IPS-20b (cell line): ENCODE measurements at regions not wholly inside any gene's neighbourhood (a gene's known extent, or its start where the extent isn't known, plus 50 kb on each side); places are given as distances from the start of the nearest gene placed in this dataset.
"Not testable (repeated sequence)": the region's sequence is repeated elsewhere in the genome, so short reads cannot be mapped to it uniquely, and the experiment has no call there.

Source experiments
- H3K27ac ChIP-seq: one replicate; pipeline ENCODE4 v1.5.1; 2013; ENCODE audit warnings: low read length
- H3K27me3 ChIP-seq: 2 replicates; pipeline ENCODE4 v1.6.1; 2013; ENCODE audit warnings: mild to moderate bottlenecking, low read length, inconsistent platforms; ENCODE audit not compliant: insufficient read depth
- H3K36me3 ChIP-seq: 2 replicates; pipeline ENCODE4 v1.6.1; 2013; ENCODE audit warnings: low read depth, mild to moderate bottlenecking, inconsistent platforms, low read length, moderate library complexity; ENCODE audit not compliant: insufficient read depth
- H3K4me1 ChIP-seq: 2 replicates; pipeline ENCODE4 v1.6.1; 2013; ENCODE audit warnings: mild to moderate bottlenecking, control low read depth, inconsistent platforms, low read length, moderate library complexity; ENCODE audit not compliant: insufficient read depth
- H3K4me3 ChIP-seq: 2 replicates; pipeline ENCODE4 v1.5.1; 2013; ENCODE audit warnings: mild to moderate bottlenecking, low read length, inconsistent platforms
- H3K9ac ChIP-seq: 2 replicates; pipeline ENCODE4 v1.6.1; 2013; ENCODE audit warnings: low read depth, mild to moderate bottlenecking, inconsistent platforms, low read length, moderate library complexity
- H3K9me3 ChIP-seq: 2 replicates; pipeline ENCODE4 v1.6.1; 2013; ENCODE audit warnings: mild to moderate bottlenecking, low read depth, low read length, inconsistent platforms; ENCODE audit not compliant: insufficient read depth

- Histone ChIP-seq H3K4me3 (no peak overlapping the region), H3K27me3 (no peaks in the 10 kb centered on the region), H3K9ac (no peak overlapping the region), H3K27ac (no peak overlapping the region), H3K9me3 (peaks cover 3% of the 10 kb centered on the region; the same call in 1 of the 2 replicates), H3K4me1 (no peaks in the 10 kb centered on the region), H3K36me3 (no peaks in the 10 kb centered on the region)
Measured at GRCh38 chr20:2221921-2222320, 73.9 kb upstream of the TGM3 start.

- Histone ChIP-seq H3K4me1 (no peaks in the 10 kb centered on the region), H3K36me3 (no peaks in the 10 kb centered on the region), H3K9me3 (peaks cover 3% of the 10 kb centered on the region; the same call in 1 of the 2 replicates), H3K27ac (no peak overlapping the region), H3K9ac (no peak overlapping the region), H3K27me3 (no peaks in the 10 kb centered on the region), H3K4me3 (no peak overlapping the region)
Measured at GRCh38 chr20:2223558-2224367, 72.0 kb upstream of the TGM3 start.

DNA sequence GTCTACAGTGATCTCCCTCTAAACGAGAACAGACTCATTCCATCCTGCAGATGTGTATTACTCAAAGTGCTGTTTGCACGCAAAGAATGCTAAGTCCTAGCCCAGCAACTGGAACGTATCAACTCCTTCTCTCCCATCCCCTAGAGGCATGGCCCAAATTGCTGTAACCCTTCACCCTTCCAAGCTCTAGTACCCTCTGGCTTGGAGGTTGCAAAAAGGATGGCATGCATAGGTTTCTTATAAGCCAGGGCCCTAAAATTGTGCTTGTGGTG lies 71.5 kb upstream of the TGM3 start:
- H3K27me3 ChIP-seq, result no peaks in the 10 kb centered on the region
- H3K27ac ChIP-seq, result no peak overlapping the region
- no peak overlapping the region for H3K4me3 ChIP-seq
- no peak overlapping the region for H3K9ac ChIP-seq
- H3K36me3 ChIP-seq, result no peaks in the 10 kb centered on the region
- no peaks in the 10 kb centered on the region for H3K4me1 ChIP-seq
- H3K9me3 ChIP-seq, result peaks cover 3% of the 10 kb centered on the region; the same call in 1 of the 2 replicates

DNA sequence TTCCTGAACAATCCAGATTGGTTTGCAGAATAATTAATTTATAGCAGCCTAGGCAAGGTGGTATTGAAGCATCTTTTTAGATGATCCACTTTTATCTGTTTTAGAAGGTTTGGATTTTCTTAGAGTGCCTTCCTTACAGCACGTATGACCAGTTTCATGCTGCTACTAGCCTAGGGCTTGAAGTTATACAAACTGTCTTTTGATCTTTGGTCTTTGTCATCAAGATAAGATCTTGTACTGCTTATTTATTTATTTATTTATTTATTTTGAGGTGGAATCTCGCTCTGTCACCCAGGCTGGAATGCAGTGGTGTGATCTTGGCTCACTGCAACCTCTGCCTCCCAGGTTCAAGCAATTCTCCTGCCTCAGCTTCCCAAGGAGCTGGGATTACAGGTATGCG lies 68.5 kb upstream of the TGM3 start:
- H3K9ac ChIP-seq, H3K27ac ChIP-seq, H3K4me3 ChIP-seq: not testable (repeated sequence)

GRCh38 chr20:2227861-2228260 lies 67.9 kb upstream of the TGM3 start:
- Histone ChIP-seq H3K36me3 (no peaks in the 10 kb centered on the region), H3K27ac (no peak overlapping the region), H3K4me1 (no peaks in the 10 kb centered on the region), H3K4me3 (no peak overlapping the region), H3K9me3 (no peaks in the 10 kb centered on the region), H3K9ac (no peak overlapping the region), H3K27me3 (no peaks in the 10 kb centered on the region)

More for the DNA sequence above, 68.5 kb upstream of the TGM3 start:
- H3K27me3 ChIP-seq, H3K4me1 ChIP-seq, H3K9me3 ChIP-seq, H3K36me3 ChIP-seq: not testable (repeated sequence)

GRCh38 chr20:2228926-2229325 lies 66.9 kb upstream of the TGM3 start:
- no peaks in the 10 kb centered on the region for H3K4me1 ChIP-seq
- no peak overlapping the region for H3K9ac ChIP-seq
- H3K27me3 ChIP-seq, result no peaks in the 10 kb centered on the region

DNA sequence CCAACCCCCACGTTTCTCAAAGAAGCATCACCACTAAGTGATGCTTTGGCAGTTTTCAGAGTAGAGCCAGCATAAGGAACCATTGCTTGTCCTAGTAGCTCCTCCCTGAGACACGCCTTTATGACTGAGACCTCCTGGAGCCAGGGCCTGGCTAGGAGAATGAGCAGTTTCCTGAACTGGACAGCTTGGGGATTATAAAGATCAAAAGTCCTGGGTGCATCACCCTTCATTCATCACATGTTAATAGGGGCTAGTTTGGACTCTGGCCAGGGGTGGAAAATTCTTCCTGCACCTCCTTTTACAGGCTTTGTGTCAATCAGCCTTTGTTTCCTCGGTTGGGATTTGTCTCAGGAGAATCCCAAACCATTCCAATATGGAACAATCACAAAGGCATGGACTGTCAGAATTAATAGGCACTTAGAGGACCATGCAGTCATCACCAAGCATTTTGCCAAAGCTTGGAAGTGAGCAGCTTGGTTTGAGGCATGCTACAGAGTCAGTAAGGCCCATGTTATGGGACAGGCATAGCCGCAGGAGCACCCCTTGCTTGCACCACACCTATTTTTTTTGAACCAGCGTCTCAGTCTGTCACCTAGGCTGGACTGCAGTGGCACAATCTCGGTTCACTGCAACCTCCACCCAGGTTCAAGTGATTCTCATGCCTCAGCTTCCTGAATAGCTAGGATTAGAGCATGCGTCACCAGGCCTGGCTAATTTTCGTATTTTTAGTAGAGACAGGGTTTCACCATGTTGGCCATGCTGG lies 64.9 kb upstream of the TGM3 start:
- no peak overlapping the region for H3K27ac ChIP-seq

More at GRCh38 chr20:2228926-2229325, 66.9 kb upstream of the TGM3 start:
- no peaks in the 10 kb centered on the region for H3K9me3 ChIP-seq
- H3K36me3 ChIP-seq, result no peaks in the 10 kb centered on the region
- no peak overlapping the region for H3K27ac ChIP-seq
- no peak overlapping the region for H3K4me3 ChIP-seq

GRCh38 chr20:2231701-2232100 lies 64.1 kb upstream of the TGM3 start:
- peaks cover 16% of the 10 kb centered on the region; the same call in 1 of the 2 replicates for H3K4me1 ChIP-seq
- H3K9ac ChIP-seq, result no peak overlapping the region
- H3K9me3 ChIP-seq, result no peaks in the 10 kb centered on the region
- H3K27me3 ChIP-seq, result no peaks in the 10 kb centered on the region
- no peaks in the 10 kb centered on the region for H3K36me3 ChIP-seq
- no peak overlapping the region for H3K27ac ChIP-seq
- H3K4me3 ChIP-seq, result no peak overlapping the region

More for the DNA sequence above, 64.9 kb upstream of the TGM3 start:
- H3K4me3 ChIP-seq, result no peak overlapping the region
- no peak overlapping the region for H3K9ac ChIP-seq
- no peaks in the 10 kb centered on the region for H3K9me3 ChIP-seq
- H3K36me3 ChIP-seq, result no peaks in the 10 kb centered on the region
- H3K4me1 ChIP-seq, result peaks cover 16% of the 10 kb centered on the region; the same call in 1 of the 2 replicates
- no peaks in the 10 kb centered on the region for H3K27me3 ChIP-seq

GRCh38 chr20:2234598-2235191 lies 61.1 kb upstream of the TGM3 start:
- Histone ChIP-seq H3K9ac (no peak overlapping the region), H3K27ac (no peak overlapping the region), H3K36me3 (no peaks in the 10 kb centered on the region), H3K27me3 (no peaks in the 10 kb centered on the region), H3K9me3 (no peaks in the 10 kb centered on the region), H3K4me1 (peaks cover 16% of the 10 kb centered on the region; the same call in 1 of the 2 replicates), H3K4me3 (peak overlapping the region; percentile 42; the same call in 1 of the 2 replicates)

GRCh38 chr20:2236256-2236655 lies 59.5 kb upstream of the TGM3 start:
- H3K36me3 ChIP-seq, result no peaks in the 10 kb centered on the region

GRCh38 chr20:2237059-2237458 lies 58.7 kb upstream of the TGM3 start:
- H3K4me1 ChIP-seq, result peaks cover 16% of the 10 kb centered on the region; the same call in 1 of the 2 replicates
- H3K27me3 ChIP-seq, result no peaks in the 10 kb centered on the region
- H3K4me3 ChIP-seq, result no peak overlapping the region
- H3K36me3 ChIP-seq, result no peaks in the 10 kb centered on the region
- H3K9ac ChIP-seq, result no peak overlapping the region
- no peak overlapping the region for H3K27ac ChIP-seq
- H3K9me3 ChIP-seq, result no peaks in the 10 kb centered on the region

More at GRCh38 chr20:2236256-2236655, 59.5 kb upstream of the TGM3 start:
- Histone ChIP-seq H3K27ac (no peak overlapping the region), H3K9ac (no peak overlapping the region), H3K27me3 (no peaks in the 10 kb centered on the region), H3K4me3 (no peak overlapping the region), H3K4me1 (peaks cover 16% of the 10 kb centered on the region; the same call in 1 of the 2 replicates), H3K9me3 (no peaks in the 10 kb centered on the region)
